ENCODE measurements at regions not wholly inside any gene's neighbourhood (a gene's known extent, or its start where the extent isn't known, plus 50 kb on each side); places are given as distances from the start of the nearest gene placed in this dataset.

- TF ChIP-seq ZNF121 (CRISPR knock-in tag; IDR thresholded peaks at IDR 0.05), result no peak
Observed at GRCh38 chr13:74413482-74413881, 279.3 kb upstream of the KLF12 start (continued).

GRCh38 chr13:74409551-74409950 lies 275.3 kb upstream of the KLF12 start:
- Mint-ChIP-seq H3K4me1 (no peaks in the 10 kb centered on the region), H3K27ac (no peak overlapping the region), H3K36me3 (no peaks in the 10 kb centered on the region), H3K9me3 (peaks cover 23% of the 10 kb centered on the region), H3K27me3 (ENCODE audit: low read depth) (no peaks in the 10 kb centered on the region), H3K4me3 (no peak overlapping the region)
- no peak for DNase-seq (ENCODE audit: low spot score)
- ATAC-seq, result no peak
- ChIA-PET POLR2A (no interaction called here), CTCF (no interaction called here)
- TF ChIP-seq MXD4 (CRISPR knock-in tag; IDR thresholded peaks at IDR 0.05; ENCODE audit: borderline replicate concordance) (no peak), ZBTB43 (CRISPR knock-in tag; IDR thresholded peaks at IDR 0.05) (no peak), TEAD1 (CRISPR knock-in tag; IDR thresholded peaks at IDR 0.05) (no peak), ERG (CRISPR knock-in tag; IDR thresholded peaks at IDR 0.05) (no peak), USF1 (CRISPR knock-in tag; IDR thresholded peaks at IDR 0.05) (no peak), ETV6 (CRISPR knock-in tag; IDR thresholded peaks at IDR 0.05) (no peak), ARID4B (CRISPR knock-in tag; IDR thresholded peaks at IDR 0.05; ENCODE audit: borderline replicate concordance) (no peak), ZNF425 (CRISPR knock-in tag; conservative IDR thresholded peaks at IDR 0.05) (no peak), PRRX2 (CRISPR knock-in tag; IDR thresholded peaks at IDR 0.05) (no peak), FOXK1 (CRISPR knock-in tag; IDR thresholded peaks at IDR 0.05) (no peak), USF2 (CRISPR knock-in tag; IDR thresholded peaks at IDR 0.05) (no peak), PRDM15 (CRISPR knock-in tag; IDR thresholded peaks at IDR 0.05) (no peak), ZNF512 (CRISPR knock-in tag; IDR thresholded peaks at IDR 0.05; ENCODE audit: borderline replicate concordance) (no peak), E2F4 (CRISPR knock-in tag; IDR thresholded peaks at IDR 0.05; ENCODE audit: borderline replicate concordance, low read depth) (no peak)

Data from WTC11 (cell line).